ENCODE measurements at regions not wholly inside any gene's neighbourhood (a gene's known extent, or its start where the extent isn't known, plus 50 kb on each side); places are given as distances from the start of the nearest gene placed in this dataset.

DNA sequence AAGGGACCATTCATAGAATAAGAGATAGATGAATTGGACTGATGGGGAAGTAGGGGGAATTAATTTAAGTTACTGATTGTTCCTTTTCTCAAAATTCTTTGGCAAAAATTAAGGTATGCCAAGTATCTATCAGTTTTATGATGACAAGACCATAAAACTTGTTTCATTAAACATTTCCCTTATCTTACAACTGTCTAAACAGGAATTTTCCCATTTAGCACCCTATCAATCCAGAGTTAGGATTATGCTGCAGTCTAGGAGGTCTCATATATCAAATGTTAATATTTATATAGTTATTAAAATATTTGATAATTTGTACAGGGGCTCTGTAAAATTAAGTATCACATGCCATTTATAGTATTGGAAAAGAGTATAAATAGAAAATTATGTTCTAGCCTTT is 51.5 kb upstream of the ARID1B start:
- DNase-seq (ENCODE audit: low read depth in 2 of 3, low spot score in 1 of 3): no peak

DNA sequence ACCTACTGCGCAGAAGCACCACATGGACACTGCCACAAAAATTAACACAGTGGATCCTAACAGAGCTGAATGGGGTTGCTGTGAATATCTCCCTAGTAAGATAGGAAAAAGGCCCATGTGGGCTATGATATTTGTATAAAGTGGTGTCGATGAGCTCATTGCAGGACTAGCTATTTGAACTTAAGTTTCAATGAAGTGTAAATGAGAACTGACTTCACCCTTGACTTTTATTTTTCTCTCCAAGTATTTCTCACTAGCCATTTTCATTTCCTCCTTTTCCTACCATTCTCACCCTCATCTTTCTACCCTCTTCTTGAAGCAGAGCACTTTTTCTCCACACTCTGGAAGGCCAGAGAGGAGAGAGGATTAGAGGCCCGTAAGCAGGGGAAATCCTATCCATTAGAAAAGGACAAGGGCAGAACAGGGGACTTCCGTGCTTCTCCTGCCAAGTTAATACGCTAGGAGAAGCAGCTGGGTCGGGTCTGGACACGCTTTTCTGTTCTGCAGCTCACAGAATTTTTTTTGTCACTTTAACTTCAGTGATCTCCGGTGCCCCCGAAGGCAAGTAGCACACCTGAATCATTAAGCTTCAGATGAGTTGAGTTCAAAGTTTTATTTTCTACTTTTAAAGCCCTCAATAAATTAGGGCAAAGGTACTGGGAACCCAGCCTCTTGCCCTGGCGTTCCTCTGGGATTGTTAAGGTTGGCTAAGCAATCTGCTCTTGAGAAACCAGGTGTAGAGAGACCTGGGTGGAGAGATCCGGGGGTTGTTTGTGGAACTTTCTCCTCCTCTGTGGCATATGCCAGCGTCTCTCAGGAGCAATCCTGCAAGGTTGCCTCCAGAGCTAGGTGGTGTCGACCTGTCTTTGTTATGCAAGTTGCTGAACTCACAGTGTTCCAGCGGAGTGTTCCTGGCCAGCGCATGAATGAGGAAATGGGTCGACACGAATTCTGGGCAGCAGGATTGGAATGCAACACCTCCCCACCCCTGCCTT is 56.2 kb upstream of the ARID1B start:
- DNase-seq (ENCODE audit: low read depth in 2 of 3, low spot score in 1 of 3): no peak

DNA sequence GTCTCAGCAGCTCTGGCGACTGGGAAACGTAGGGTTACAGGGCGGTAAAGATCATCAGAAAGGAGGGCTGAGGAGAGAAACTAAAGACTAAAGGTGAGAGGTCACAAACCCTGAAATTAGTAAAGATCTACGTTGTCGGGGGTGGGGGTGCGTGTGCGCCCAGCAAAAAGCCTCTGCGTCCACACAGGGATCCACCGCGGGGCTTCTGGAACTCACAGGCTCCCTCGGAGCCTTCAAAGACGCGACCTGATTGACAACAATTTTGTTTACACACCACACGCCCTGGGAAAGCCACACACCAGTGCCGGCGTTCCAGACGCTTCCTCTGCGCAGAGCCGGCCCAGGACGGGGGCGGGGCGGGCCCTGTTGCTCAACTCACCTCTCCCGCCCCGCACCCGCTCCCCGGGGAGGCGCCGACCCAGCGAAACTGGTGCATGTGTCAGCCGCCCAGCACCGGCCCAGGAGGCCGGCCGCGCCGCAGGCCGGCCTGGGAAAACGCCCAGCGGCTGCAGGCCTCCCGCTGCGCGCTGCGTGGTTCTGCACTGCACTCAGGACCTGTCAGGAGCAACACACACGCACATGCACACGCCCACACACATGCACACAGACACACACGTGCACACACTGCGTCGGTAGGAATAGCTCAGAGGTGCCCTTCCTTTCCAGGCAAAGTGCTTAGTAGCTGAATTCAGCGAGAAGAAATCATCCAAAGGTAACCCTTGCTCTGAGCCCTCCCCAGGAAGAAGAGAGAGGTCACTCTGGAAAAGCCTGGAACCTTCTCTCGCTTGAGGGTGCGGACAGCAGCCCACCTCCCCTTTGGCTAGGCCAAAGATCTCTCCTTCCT is 57.2 kb upstream of the ARID1B start:
- peak; percentile 25 to 68 (median 30) for DNase-seq (ENCODE audit: low read depth in 2 of 3, low spot score in 1 of 3)

DNA sequence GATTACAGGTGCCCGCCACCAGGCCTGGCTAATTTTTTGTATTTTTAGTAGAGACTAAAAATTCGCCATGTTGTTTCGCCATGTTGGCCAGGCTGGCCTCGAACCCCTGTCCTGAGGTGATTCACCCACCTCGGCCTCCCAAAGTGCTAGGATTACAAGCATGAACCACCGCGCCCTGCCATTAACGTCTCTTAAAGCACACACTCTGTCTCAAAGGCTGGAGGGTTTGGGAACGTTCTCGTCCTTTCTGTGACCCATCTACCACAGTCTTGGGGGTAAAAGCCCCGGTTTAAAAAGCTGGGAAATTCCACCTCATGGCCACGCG is 57.8 kb upstream of the ARID1B start:
- no peak for DNase-seq (ENCODE audit: low read depth in 2 of 3, low spot score in 1 of 3)

DNA sequence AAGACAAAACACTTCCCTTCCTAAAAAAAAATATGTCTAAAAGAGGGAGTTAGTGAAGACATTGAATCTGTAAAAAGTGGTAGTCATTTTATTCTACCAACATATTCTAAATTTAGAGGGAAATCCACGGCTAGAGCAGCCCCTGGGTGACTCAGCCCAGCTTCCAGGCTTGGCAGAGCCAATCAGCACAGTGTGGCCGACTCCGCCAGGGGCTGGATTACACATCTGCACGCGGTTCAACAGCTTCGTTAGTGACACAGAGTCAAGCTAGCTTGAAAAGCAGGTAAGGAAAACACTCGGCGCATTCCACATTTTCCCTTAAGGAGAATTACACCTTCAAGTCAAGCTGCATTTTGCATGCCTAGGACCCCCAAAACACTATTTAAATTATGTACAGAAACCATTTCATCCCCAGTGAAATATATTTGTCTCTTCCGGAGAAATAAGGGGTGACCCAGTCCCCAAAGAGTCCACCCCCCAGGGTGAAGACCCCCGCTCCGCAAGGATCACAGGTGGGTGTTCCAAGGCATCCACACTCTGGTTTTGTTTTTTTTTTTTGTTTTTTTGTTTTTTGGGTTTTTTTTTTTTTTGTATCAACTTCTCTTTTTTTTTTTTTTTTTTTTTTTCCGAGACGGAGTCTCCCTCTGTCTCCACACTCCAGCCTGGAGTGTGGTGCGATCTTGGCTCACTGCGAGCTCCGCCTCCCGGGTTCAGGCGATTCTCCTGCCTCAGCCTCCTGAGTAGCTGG is 58.4 kb upstream of the ARID1B start:
- no peak for DNase-seq (ENCODE audit: low read depth in 2 of 3, low spot score in 1 of 3)

DNA sequence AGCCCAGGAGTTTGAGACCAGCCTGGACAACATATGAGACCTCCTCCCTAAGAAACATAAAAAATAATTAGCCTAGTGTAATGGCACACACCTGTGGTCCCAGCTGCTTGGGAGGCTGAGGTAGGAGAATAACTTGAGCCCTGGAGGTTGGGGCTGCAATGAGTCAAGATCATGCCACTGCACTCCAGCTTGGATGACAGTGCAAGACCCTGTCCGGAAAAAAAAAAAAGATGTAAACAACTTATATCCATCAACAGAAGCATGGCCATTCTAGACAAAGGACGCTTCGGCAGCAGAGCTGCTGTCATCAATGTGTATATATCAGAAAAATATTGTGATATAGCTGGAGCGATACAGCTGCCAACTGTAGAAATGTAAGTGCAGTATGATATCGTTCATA is 59.6 kb upstream of the ARID1B start:
- DNase-seq (ENCODE audit: low read depth in 2 of 3, low spot score in 1 of 3): no peak

DNA sequence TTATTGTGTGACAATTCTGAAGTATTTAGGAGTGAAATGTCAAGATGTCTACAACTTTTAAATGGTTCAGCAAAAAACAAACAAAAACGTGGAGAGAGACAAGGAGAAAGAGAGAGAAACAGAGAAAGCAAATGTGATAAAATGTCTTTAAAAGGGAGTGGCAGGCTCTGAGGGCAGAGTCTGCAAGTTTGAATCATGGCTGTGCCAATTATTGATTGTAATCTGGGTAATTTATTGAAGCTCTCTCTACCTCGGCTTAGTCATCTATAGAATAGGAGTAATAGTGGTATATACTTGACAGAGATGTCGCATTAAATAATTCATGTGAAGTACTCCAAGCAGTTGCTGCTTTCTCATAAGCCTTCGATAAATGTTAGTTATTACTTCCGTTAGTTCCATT is 61.3 kb upstream of the ARID1B start:
- DNase-seq (ENCODE audit: low read depth in 2 of 3, low spot score in 1 of 3): no peak

DNA sequence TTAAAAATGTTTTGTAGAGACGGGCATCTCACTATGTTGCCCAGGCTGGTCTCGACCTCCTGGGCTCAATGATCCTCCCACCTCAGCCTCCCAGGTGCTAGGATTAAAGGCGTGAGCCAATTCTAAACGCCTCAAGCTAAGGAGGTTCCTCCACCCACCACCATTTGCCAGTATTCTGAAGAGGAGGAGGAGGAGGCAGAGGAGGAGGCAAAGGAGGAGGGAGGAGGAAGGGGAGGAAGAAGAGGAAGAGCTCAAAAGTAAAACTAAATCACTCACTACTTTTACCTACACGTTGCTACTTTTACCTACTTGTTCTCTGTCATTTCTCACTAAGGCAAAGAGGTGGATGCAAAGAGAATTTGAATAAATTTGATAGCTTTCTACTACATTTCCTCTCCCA is 63.6 kb upstream of the ARID1B start:
- DNase-seq (ENCODE audit: low read depth in 2 of 3, low spot score in 1 of 3): no peak

DNA sequence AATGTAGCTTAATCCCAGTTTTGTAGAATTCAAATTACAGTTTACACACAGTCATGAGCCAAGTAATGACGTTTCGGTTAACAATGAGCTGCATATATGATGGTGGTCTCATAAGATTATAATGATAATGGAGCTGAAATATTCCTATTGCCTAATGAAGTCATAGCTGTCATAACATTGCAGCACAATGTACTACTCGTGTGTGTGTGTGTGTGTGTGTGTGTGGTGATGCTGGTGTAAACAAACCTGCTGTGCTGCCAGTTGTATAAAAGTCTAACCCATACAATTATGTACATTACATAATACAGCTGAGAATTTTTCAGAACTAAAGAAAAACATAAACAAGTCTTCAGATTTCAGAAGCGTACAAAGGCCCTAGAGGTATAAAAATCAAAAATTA is 66.7 kb upstream of the ARID1B start:
- DNase-seq (ENCODE audit: low read depth in 2 of 3, low spot score in 1 of 3): no peak

DNA sequence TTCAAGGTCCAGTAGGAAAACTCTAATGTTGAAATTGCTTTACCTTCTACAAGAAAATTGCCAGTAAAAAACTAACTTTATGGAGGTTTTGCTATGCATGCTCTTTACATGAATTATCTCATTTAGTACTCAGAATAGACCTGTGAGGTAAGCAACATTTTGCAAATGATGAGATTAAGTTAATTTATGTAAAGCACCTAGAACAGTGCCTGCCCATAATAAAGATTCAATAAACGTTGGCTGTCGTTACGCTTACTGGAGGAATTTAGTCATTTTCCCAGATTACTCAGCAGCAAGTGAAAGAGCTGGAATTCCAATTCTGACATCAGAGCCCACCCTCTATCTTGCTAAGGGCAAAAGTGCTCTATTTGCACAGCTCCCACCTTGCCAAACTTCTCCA is 69.4 kb upstream of the ARID1B start:
- DNase-seq (ENCODE audit: low read depth in 2 of 3, low spot score in 1 of 3): no peak

DNA sequence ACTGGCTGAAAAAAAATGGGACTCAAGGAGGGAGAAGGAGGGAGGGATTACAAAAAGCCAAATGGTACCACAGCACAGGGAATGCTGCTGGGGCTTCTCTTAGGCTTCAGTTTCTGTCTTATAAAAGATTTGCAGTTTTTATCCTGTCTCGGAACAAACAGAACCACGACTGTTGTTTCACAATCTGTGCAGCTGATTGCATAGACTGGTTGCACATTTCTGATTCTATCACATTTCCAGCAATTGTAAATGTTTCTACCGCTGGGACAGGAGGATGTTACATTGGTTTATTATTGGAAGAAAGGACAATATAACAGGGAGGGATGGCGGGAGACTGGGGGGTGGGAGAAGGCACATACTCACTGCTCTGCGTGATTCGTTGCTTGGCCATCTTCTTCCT is 73.5 kb upstream of the ARID1B start:
- no peak for DNase-seq (ENCODE audit: low read depth in 2 of 3, low spot score in 1 of 3)

DNA sequence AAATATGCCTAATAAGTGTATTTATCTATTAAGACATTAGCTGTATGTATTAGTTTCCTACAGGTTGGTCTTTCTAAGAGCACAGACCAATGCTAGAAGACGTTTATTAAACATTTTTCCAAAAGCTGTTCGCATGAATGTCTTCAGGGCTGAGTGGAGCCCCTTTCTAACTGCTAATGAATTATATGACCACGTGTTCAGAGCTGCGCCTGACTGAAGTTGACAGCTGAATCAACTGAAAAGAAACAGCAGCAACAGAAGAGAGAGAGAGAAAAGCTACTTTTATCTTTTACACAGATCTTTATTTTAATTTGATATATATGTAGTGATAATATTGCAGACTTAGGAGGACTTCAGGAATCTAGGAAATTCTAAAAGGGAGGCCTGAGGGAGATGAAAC is 75.2 kb upstream of the ARID1B start:
- DNase-seq (ENCODE audit: low read depth in 2 of 3, low spot score in 1 of 3): no peak

DNA sequence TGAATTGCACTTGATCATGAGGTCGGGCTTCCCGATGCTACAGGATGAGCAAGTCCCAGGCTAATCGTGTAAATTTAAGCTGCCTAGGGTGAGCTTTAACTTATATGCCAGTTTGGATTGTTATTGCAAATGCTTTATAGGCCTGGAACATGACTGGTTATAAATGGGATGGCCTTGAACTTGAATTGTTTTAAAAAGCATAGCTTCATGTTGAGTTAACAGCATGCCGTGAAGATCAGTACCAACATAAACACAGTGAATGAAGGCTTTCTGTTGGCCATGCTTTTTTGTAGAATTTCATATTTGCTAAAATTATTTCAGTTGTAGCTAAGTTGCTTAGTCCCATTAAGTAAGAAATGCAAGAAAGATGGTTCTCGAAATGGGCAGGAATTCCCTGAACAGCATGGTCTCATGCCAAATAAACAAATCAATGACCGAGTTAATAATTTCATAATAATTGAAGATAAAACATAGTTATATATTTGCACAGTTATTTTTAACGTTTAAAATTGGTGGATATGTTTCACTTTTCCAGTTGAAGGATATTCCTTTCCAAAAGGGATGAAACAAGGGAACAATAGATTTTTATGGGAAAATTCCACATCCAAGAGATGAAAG is 76.6 kb upstream of the ARID1B start:
- DNase-seq (ENCODE audit: low read depth in 2 of 3, low spot score in 1 of 3): no peak

DNA sequence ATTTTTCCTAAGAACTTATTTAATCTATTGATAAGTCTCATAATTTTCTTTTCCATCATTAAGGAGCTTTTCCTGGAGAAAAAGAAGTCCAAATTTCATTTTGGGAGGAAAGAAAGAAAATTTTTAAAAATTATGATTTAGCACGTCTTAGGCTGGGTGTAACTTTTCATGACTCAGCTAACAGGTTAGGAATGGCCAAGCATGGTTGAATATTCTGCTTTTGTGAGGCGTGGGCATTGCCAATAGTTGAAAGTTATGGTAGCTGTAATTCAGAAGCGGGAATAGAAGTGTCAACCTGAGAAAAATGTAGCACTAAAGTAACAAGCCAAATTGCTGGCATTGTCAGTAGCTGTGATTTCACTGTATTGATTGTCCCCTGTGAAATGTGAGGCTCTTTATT is 77.2 kb upstream of the ARID1B start:
- DNase-seq (ENCODE audit: low read depth in 2 of 3, low spot score in 1 of 3): no peak

DNA sequence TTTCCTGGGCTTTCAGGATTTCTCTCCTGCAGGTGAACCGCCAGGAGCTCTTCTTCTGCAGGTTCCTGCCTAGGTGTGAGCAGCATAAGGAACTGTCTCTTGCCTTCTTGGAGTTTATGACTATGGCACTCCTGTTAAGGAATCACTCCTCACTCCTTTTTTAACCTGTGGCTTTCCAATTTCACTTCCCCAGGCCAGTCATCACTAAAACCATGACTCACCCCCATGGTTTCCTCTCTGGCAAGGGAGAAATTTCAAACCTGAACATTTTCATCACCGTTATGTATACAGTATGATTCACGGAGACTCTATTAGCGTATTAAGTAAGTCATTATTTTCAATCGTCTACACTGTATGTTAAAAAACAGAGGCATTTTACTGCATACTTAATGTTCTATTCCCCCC is 78.2 kb upstream of the ARID1B start:
- peak in 1 of 3 donors; percentile 14 for DNase-seq (ENCODE audit: low read depth in 2 of 3, low spot score in 1 of 3)

DNA sequence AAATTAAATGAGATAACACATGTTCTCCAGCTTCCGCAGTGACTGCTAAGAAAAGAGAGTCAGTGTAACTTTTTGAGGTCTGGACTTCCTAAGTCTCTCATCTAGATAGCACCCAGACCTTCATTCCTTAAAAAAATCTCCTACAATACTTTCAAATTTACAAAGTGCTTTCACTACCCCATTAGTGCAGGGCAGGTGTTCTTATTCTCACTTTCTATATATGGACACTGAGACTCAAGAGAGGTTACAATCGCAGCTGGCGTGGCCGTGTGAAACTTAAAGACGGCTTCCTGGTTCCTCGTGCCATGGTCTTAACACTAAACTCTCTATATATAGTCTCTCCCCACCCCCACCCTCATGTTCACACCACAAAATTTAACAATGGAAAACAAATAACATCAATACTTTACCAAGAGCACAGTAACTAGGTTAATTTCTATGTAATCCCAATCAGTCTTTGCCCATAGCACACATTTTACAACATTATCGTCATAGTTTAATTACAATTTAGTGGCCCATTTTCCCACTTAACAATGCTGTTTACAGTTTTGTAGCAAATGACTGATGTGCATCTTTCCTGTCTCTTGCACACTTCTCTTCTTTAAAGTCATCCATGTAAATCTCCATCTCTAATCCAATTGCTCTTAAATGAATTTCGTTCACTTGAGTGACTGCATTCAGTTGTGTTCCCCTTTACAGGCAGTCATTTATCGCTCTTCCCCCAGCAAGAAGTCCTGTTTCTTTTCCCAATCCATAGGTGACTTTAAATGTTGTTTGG is 78.8 kb upstream of the ARID1B start:
- no peak for DNase-seq (ENCODE audit: low read depth in 2 of 3, low spot score in 1 of 3)

DNA sequence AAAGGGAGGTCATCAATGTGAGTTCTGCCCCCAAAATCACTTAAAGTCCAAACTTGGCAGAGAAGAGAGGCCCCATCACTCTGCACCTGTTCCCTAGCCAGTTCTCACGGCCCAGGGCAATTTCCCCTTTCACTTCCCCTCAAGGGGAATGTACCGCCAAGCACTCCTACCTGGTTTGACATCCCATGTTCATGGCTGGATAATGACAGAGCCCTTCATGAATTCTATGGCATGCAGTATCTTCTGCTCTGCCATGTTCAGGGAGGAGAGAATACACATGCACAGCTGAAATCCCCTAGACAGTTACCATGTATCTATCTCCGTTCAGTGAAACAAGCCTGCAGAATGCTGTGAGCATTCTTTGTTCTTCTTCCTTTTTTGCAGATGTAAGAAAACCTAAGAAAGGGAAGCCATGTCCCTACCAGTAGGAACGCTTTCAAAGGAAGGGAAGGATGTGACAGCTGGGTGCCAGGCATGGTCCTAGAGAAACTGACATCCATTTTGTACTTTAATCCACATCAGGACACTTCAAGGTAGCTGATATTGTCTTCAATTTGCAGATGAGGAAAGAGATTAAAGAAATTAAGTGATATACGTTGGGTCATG is 79.8 kb upstream of the ARID1B start:
- no peak for DNase-seq (ENCODE audit: low read depth in 2 of 3, low spot score in 1 of 3)

DNA sequence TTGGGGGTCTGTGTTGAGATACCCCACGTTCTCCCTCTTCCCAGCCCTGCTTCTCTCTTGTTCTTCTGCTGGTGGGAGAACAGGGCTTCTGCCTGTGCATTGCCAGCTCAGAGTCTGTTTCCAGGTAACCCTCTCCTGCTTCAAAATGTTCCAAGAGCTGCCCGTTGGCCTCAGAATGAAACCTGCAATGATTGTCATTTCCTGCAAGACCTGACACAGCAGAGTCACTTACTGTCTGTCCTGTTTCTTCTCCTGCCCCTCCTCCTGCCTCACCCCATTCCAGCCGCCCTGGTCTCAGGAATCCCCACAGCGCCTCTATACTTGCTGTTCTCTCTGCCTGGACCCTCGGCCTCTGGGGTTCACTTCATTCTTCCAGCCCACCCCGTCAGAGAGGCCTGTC is 81.4 kb upstream of the ARID1B start:
- no peak for DNase-seq (ENCODE audit: low read depth in 2 of 3, low spot score in 1 of 3)

DNA sequence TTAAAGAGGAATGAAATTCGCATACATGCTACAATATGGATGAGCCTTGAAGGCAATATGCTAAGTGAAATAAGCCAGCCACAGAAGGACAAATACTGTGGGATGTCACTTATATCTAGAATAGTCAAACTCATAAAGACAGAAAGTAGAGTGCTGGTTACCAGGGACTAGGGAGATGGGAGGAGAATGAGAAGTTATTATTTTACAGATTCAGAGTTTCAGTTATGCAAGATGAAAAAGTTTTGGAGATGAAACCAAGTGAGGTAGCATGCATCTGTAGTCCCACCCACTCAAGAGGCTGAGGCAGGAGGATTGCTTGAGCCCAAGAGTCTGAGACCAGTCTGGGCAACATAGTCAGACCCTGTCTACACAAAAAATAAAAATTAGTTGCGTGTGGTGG is 82.5 kb upstream of the ARID1B start:
- DNase-seq (ENCODE audit: low read depth in 2 of 3, low spot score in 1 of 3): no peak

DNA sequence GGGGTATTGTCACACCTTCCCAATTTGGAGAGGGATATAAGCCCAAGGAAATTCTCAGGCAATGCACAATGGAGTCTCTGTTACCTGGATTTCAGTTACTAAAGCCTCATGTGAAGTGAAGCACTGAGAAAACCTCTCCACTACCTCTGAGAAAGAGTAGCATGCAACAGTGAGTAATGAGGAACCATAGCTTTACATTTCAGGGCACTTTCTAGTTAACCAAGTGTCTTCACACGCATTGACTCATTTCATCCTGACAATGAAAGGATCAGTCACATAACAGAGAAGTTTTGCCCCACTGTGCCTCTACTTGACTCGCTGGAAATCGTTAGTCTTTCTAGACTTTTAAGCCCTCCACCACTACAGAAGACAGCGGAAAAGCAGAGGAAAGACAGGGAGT is 86.2 kb upstream of the ARID1B start:
- peak in 1 of 3 donors; percentile 1 for DNase-seq (ENCODE audit: low read depth in 2 of 3, low spot score in 1 of 3)

Measured in stimulated activated CD4-positive, alpha-beta T cell treated with anti-CD3 and anti-CD28 coated beads, Interleukin-12 subunit alpha, Interleukin-12 subunit beta, amount 100 ng/mL, for 48 hours (primary cell).